Activated naive CD4-positive, alpha-beta T cell treated with anti-CD3 and anti-CD28 coated beads, Interleukin-2, amount 50 U/mL, for 72 hours (primary cell): ENCODE measurements at regions not wholly inside any gene's neighbourhood (a gene's known extent, or its start where the extent isn't known, plus 50 kb on each side); places are given as distances from the start of the nearest gene placed in this dataset.

ENCODE experiments used
- ATAC-seq, 2 donors: fragments of 150-1000 bp; cut with Tn5 transposase; 2 replicates each; pipeline ENCODE4 v1.10.0; 2021; ENCODE audit warnings: mild to moderate bottlenecking in 2 of 2, moderate library complexity in 2 of 2
- DNase-seq, 2 donors: peaks; one replicate each; pipeline ENCODE4 v3.0.0; 2021 to 2022; ENCODE audit warnings: low spot score in 2 of 2
- H3K27ac Mint-ChIP-seq, 2 donors: one replicate each; pipeline ENCODE4 v1.8.0; 2022; ENCODE audit warnings: mild to moderate bottlenecking in 2 of 2, mixed read lengths in 2 of 2
- H3K36me3 Mint-ChIP-seq, 2 donors: one replicate each; pipeline ENCODE4 v1.8.0; 2022; ENCODE audit warnings: mixed read lengths in 2 of 2
- H3K9me3 Mint-ChIP-seq, 2 donors: one replicate each; pipeline ENCODE4 v1.8.0; 2022; ENCODE audit warnings: mixed read lengths in 2 of 2

- Mint-ChIP-seq H3K9me3 (peaks cover 34 to 62% of the 10 kb centered on the region in 2 donors), H3K36me3 (peaks cover 0 to 64% of the 10 kb centered on the region in 2 donors), H3K27ac (no peak overlapping the region)
- ATAC-seq (no peak), DNase-seq (no peak)
Measured at GRCh38 chr16:35692824-35693223, 2233.4 kb downstream of the TP53TG3F start.

GRCh38 chr16:35706901-35707300, 2247.5 kb downstream of the TP53TG3F start:
- H3K36me3 Mint-ChIP-seq: peaks cover 4 to 19% of the 10 kb centered on the region in 2 donors
- DNase-seq (no peak), ATAC-seq (no peak)
- no peak overlapping the region for H3K27ac Mint-ChIP-seq
- peaks cover 5 to 16% of the 10 kb centered on the region in 2 donors for H3K9me3 Mint-ChIP-seq

- no peak for ATAC-seq
- Mint-ChIP-seq H3K9me3 (peaks cover 28 to 29% of the 10 kb centered on the region in 2 donors), H3K27ac (no peak overlapping the region), H3K36me3 (peaks cover 8 to 25% of the 10 kb centered on the region in 2 donors)
- no peak for DNase-seq
Measured at GRCh38 chr16:35711435-35711834, 2252.0 kb downstream of the TP53TG3F start.

- peaks cover 33% of the 10 kb centered on the region in 2 donors for H3K9me3 Mint-ChIP-seq
- H3K27ac Mint-ChIP-seq: no peak overlapping the region
- DNase-seq (no peak), ATAC-seq (no peak)
- H3K36me3 Mint-ChIP-seq: peaks cover 8 to 25% of the 10 kb centered on the region in 2 donors
Measured at GRCh38 chr16:35711958-35712357, 2252.5 kb downstream of the TP53TG3F start.

- no peak for DNase-seq
- ATAC-seq: no peak
- Mint-ChIP-seq H3K9me3 (peaks cover 40 to 43% of the 10 kb centered on the region in 2 donors), H3K36me3 (peaks cover 8 to 32% of the 10 kb centered on the region in 2 donors), H3K27ac (no peak overlapping the region)
Measured at GRCh38 chr16:35713762-35714650, 2254.6 kb downstream of the TP53TG3F start.

- Mint-ChIP-seq H3K36me3 (peaks cover 8 to 39% of the 10 kb centered on the region in 2 donors), H3K9me3 (peaks cover 46 to 48% of the 10 kb centered on the region in 2 donors), H3K27ac (no peak overlapping the region)
- DNase-seq (no peak), ATAC-seq (no peak)
Measured at GRCh38 chr16:35714665-35715064, 2255.3 kb downstream of the TP53TG3F start.

- H3K27ac Mint-ChIP-seq: no peak overlapping the region
- H3K9me3 Mint-ChIP-seq: peaks cover 53 to 54% of the 10 kb centered on the region in 2 donors
Measured at GRCh38 chr16:35724551-35724950, 2265.1 kb downstream of the TP53TG3F start.

GRCh38 chr16:35725949-35726348, 2266.5 kb downstream of the TP53TG3F start:
- no peak for DNase-seq
- peaks cover 59 to 60% of the 10 kb centered on the region in 2 donors for H3K9me3 Mint-ChIP-seq
- H3K36me3 Mint-ChIP-seq: peaks cover 2 to 61% of the 10 kb centered on the region in 2 donors
- H3K27ac Mint-ChIP-seq: no peak overlapping the region
- ATAC-seq: no peak

More at GRCh38 chr16:35724551-35724950, 2265.1 kb downstream of the TP53TG3F start:
- H3K36me3 Mint-ChIP-seq: peaks cover 7 to 57% of the 10 kb centered on the region in 2 donors
- DNase-seq: no peak
- ATAC-seq: no peak

GRCh38 chr16:35730251-35730650, 2270.8 kb downstream of the TP53TG3F start:
- peaks cover 14 to 60% of the 10 kb centered on the region in 2 donors for H3K36me3 Mint-ChIP-seq
- H3K27ac Mint-ChIP-seq: no peak overlapping the region
- no peak for DNase-seq
- ATAC-seq: no peak
- H3K9me3 Mint-ChIP-seq: peaks cover 54 to 61% of the 10 kb centered on the region in 2 donors

- Mint-ChIP-seq H3K27ac (no peak overlapping the region), H3K9me3 (peaks cover 49 to 63% of the 10 kb centered on the region in 2 donors), H3K36me3 (peaks cover 19 to 53% of the 10 kb centered on the region in 2 donors)
- DNase-seq (no peak), ATAC-seq (no peak)
Measured at GRCh38 chr16:35731341-35732040, 2272.1 kb downstream of the TP53TG3F start.

- Mint-ChIP-seq H3K27ac (no peak overlapping the region), H3K9me3 (peaks cover 45 to 63% of the 10 kb centered on the region in 2 donors), H3K36me3 (peaks cover 21 to 50% of the 10 kb centered on the region in 2 donors)
- no peak for DNase-seq
- no peak for ATAC-seq
Measured at GRCh38 chr16:35732046-35732810, 2272.8 kb downstream of the TP53TG3F start.

GRCh38 chr16:35733278-35733965, 2274.0 kb downstream of the TP53TG3F start:
- Mint-ChIP-seq H3K36me3 (peaks cover 27 to 58% of the 10 kb centered on the region in 2 donors), H3K27ac (no peak overlapping the region), H3K9me3 (peaks cover 51 to 65% of the 10 kb centered on the region in 2 donors)
- ATAC-seq (no peak), DNase-seq (no peak)

GRCh38 chr16:35733971-35734702, 2274.7 kb downstream of the TP53TG3F start:
- peaks cover 31 to 58% of the 10 kb centered on the region in 2 donors for H3K36me3 Mint-ChIP-seq
- ATAC-seq (no peak), DNase-seq (no peak)
- peaks cover 58 to 65% of the 10 kb centered on the region in 2 donors for H3K9me3 Mint-ChIP-seq
- H3K27ac Mint-ChIP-seq: no peak overlapping the region

- Mint-ChIP-seq H3K36me3 (peaks cover 32 to 61% of the 10 kb centered on the region in 2 donors), H3K27ac (no peak overlapping the region), H3K9me3 (peaks cover 58 to 65% of the 10 kb centered on the region in 2 donors)
- DNase-seq: no peak
- ATAC-seq: no peak
Measured at GRCh38 chr16:35734728-35735402, 2275.5 kb downstream of the TP53TG3F start.
